Loucy (cell line): ENCODE measurements at regions not wholly inside any gene's neighbourhood (a gene's known extent, or its start where the extent isn't known, plus 50 kb on each side); places are given as distances from the start of the nearest gene placed in this dataset.

ENCODE experiments used
- H2AFZ ChIP-seq: fragments of 200-600 bp; sonication (generic); 2 replicates; pipeline ENCODE4 v1.6.0; 2016; ENCODE audit warnings: antibody characterized with exemption, mild to moderate bottlenecking, low read length, moderate library complexity
- H3F3A ChIP-seq: fragments of 200-600 bp; 2 replicates; pipeline ENCODE4 v1.6.0; 2016; ENCODE audit warnings: antibody characterized with exemption, low read depth, mild to moderate bottlenecking
- H3K27me3 ChIP-seq: fragments of 200-600 bp; sonication (generic); 2 replicates; pipeline ENCODE4 v1.6.1; 2014; ENCODE audit warnings: low read length, mild to moderate bottlenecking; ENCODE audit not compliant: insufficient read depth, poor library complexity, severe bottlenecking
- H3K36me3 ChIP-seq: fragments of 200-600 bp; sonication (generic); 2 replicates; pipeline ENCODE4 v1.6.1; 2016; ENCODE audit warnings: low read length; ENCODE audit not compliant: insufficient read depth
- H3K4me1 ChIP-seq: fragments of 200-600 bp; sonication (generic); 2 replicates; pipeline ENCODE4 v1.5.1; 2014; ENCODE audit warnings: low read length, mild to moderate bottlenecking; ENCODE audit not compliant: insufficient read depth, poor library complexity, severe bottlenecking
- H3K4me2 ChIP-seq: fragments of 200-600 bp; sonication (generic); 2 replicates; pipeline ENCODE4 v1.6.0; 2014; ENCODE audit warnings: antibody characterized with exemption, low read length, low read depth, mild to moderate bottlenecking; ENCODE audit not compliant: poor library complexity, severe bottlenecking
- H3K4me3 ChIP-seq: fragments of 200-600 bp; sonication (generic); 2 replicates; pipeline ENCODE4 v1.5.1; 2014; ENCODE audit warnings: low read length, mild to moderate bottlenecking, mixed read lengths; ENCODE audit not compliant: poor library complexity, severe bottlenecking
- H3K79me2 ChIP-seq: fragments of 200-600 bp; sonication (generic); 2 replicates; pipeline ENCODE4 v1.6.1; 2014; ENCODE audit warnings: low read length; ENCODE audit not compliant: insufficient read depth
- H3K9ac ChIP-seq: fragments of 200-600 bp; sonication (generic); 2 replicates; pipeline ENCODE4 v1.6.0; 2014; ENCODE audit warnings: mild to moderate bottlenecking, low read depth, low read length, moderate library complexity; ENCODE audit not compliant: poor library complexity, severe bottlenecking
- H3K9me2 ChIP-seq: fragments of 200-600 bp; sonication (generic); replicated peaks from 2 replicates; pipeline ENCODE4 v1.6.1; 2016; ENCODE audit warnings: low read depth, low read length, mixed read lengths
- H3K9me3 ChIP-seq: fragments of 200-600 bp; sonication (generic); 2 replicates; pipeline ENCODE4 v1.6.1; 2014; ENCODE audit warnings: mild to moderate bottlenecking, antibody characterized with exemption, low read length, low read depth; ENCODE audit not compliant: insufficient read depth
- H4K20me1 ChIP-seq: fragments of 200-600 bp; sonication (generic); 2 replicates; pipeline ENCODE4 v1.6.0; 2014; ENCODE audit warnings: antibody characterized with exemption, low read length, mild to moderate bottlenecking; ENCODE audit not compliant: insufficient read depth, poor library complexity, severe bottlenecking
- CTCF ChIP-seq: fragments of 200-600 bp; sonication (generic); conservative IDR thresholded peaks from 2 replicates; pipeline ENCODE4 v1.5.1; 2014; ENCODE audit warnings: mild to moderate bottlenecking, antibody characterized with exemption, low read length
- EZH2phosphoT487 ChIP-seq: fragments of 200-600 bp; IDR thresholded peaks from 2 replicates; pipeline ENCODE4 v1.6.1; 2018; ENCODE audit warnings: antibody characterized with exemption, mild to moderate bottlenecking, moderate library complexity, borderline replicate concordance

GRCh38 chr4:134708616-134709015 is 507.0 kb upstream of the PABPC4L start:
- no peaks in the 10 kb centered on the region for H3K9me3 ChIP-seq
- no peaks in the 10 kb centered on the region for H3K4me1 ChIP-seq
- H3K4me3 ChIP-seq: no peak overlapping the region
- H2AFZ ChIP-seq: no peak overlapping the region
- H3K4me2 ChIP-seq: no peak overlapping the region
- no peaks in the 10 kb centered on the region for H3K36me3 ChIP-seq
- TF ChIP-seq CTCF (no peak), EZH2phosphoT487 (no peak)
- no peaks in the 10 kb centered on the region for H4K20me1 ChIP-seq
- H3K79me2 ChIP-seq: no peaks in the 10 kb centered on the region
- H3K27me3 ChIP-seq: no peaks in the 10 kb centered on the region
- H3K9me2 ChIP-seq: no peaks in the 10 kb centered on the region
- no peak overlapping the region for H3K9ac ChIP-seq
- no peaks in the 10 kb centered on the region for H3F3A ChIP-seq

- H2AFZ ChIP-seq: no peak overlapping the region
- H3K4me1 ChIP-seq: no peaks in the 10 kb centered on the region
- H3K4me3 ChIP-seq: no peak overlapping the region
- no peak overlapping the region for H3K9ac ChIP-seq
- H3K36me3 ChIP-seq: no peaks in the 10 kb centered on the region
- no peaks in the 10 kb centered on the region for H4K20me1 ChIP-seq
- no peaks in the 10 kb centered on the region for H3K79me2 ChIP-seq
- no peaks in the 10 kb centered on the region for H3K27me3 ChIP-seq
- H3K9me3 ChIP-seq: no peaks in the 10 kb centered on the region
- H3F3A ChIP-seq: no peaks in the 10 kb centered on the region
- no peak overlapping the region for H3K4me2 ChIP-seq
- no peaks in the 10 kb centered on the region for H3K9me2 ChIP-seq
- TF ChIP-seq EZH2phosphoT487: no peak
- no peak for TF ChIP-seq CTCF
Observed at GRCh38 chr4:134708026-134708425, 506.4 kb upstream of the PABPC4L start.

- H2AFZ ChIP-seq: no peak overlapping the region
- TF ChIP-seq EZH2phosphoT487 (no peak), CTCF (no peak)
Observed at GRCh38 chr4:134702374-134702773, 500.8 kb upstream of the PABPC4L start.

More at GRCh38 chr4:134702374-134702773, 500.8 kb upstream of the PABPC4L start:
- Histone ChIP-seq H3K36me3 (no peaks in the 10 kb centered on the region), H3K4me2 (no peak overlapping the region), H3K9me2 (no peaks in the 10 kb centered on the region), H3K9me3 (no peaks in the 10 kb centered on the region), H3K4me1 (no peaks in the 10 kb centered on the region), H3K79me2 (no peaks in the 10 kb centered on the region), H3K4me3 (no peak overlapping the region), H3F3A (no peaks in the 10 kb centered on the region), H3K27me3 (no peaks in the 10 kb centered on the region), H4K20me1 (no peaks in the 10 kb centered on the region), H3K9ac (no peak overlapping the region)
